ENCODE measurements at regions not wholly inside any gene's neighbourhood (a gene's known extent, or its start where the extent isn't known, plus 50 kb on each side); places are given as distances from the start of the nearest gene placed in this dataset.
A peak's percentile ranks its signal among the peaks of the same experiment; 100 is the strongest.

DNA sequence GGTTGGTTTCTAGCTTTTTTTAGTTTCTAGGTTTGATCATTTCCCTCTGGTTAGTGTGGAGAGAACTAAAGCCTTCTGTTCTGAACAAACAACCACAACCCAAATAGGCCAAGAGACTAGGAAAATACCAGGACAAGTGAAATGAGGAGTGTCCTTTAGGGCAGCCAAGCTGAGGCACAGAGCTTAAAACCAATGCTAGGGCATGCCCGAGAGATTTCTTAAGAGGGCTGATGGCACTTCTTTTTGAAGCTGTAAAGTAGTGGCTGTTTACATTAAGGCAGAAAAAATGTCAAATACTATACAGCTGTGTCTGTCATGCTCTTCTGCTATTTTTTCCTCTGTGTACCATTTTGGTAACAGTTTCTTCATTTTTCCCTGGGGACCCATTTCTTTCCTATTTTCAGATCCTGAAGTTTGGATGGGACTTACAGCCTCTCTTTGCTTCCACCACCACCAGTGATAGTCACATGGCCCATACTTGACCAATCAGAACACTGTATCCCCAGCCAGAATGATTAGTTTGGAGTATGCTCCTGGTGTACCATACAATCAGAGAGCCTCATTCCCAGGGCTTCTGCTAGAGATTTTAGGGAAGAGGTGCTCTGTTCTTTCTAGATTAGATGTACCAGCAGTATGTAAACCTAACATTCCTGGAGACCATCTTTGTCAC, 154.4 kb downstream of the BMP2 start:
- TF ChIP-seq CTCF (conservative IDR thresholded peaks at IDR 0.05) = no peak
- TF ChIP-seq ZFX (IDR thresholded peaks at IDR 0.05) = no peak
- H3K27ac ChIP-seq = no peak overlapping the region

DNA sequence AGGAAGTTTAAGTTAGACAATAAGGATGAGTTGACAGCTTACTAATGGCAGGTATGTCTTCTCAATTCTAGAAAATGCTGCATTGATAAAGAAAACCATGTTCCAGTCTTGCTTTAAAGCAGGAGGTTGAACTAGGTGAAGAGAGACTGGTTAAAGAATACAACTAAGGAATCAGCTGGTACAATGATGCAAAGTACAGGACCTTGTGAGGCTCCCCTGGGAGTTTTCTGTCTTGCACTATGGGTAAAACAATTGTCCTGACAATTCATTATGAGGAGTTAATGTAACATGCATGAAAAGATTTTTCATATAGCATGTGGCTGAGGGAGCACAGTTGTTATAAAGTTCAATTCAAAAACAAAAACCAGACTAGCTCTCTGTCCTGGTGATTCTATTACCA, 157.2 kb downstream of the BMP2 start:
- no peak overlapping the region for H3K27ac ChIP-seq
- TF ChIP-seq ZFX (IDR thresholded peaks at IDR 0.05) (no peak), CTCF (conservative IDR thresholded peaks at IDR 0.05) (no peak)

DNA sequence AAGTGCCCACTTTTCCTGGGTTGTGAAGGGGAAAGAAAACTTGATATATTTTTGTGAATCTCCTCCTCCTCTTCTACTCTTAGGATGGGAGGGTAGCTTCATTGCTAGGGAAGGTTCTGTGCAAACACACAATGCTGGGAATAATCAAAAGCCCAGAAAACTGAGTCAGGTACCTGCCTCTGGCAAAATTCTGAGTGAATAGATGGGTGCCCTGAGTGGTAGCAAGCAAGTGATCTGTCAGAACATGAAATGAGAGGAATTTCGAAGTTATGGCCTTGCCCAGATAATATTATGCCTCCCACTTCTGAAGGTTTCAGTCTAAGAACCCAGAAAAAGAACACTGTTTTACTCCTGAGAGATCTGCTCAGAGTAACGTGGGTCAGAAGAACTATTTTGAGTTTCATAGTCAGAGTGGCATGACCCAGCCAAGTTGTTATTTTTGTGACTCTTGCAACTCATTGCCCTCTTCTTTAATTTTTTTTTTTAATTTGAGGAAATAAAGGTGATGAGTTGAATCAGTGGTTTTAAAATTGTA, 158.3 kb downstream of the BMP2 start:
- H3K27ac ChIP-seq = no peak overlapping the region
- TF ChIP-seq CTCF (conservative IDR thresholded peaks at IDR 0.05) = no peak
- no peak for TF ChIP-seq ZFX (IDR thresholded peaks at IDR 0.05)

- TF ChIP-seq CTCF (conservative IDR thresholded peaks at IDR 0.05) = peak; percentile 73
- TF ChIP-seq ZFX (IDR thresholded peaks at IDR 0.05) = no peak
- no peak overlapping the region for H3K27ac ChIP-seq
Observed at GRCh38 chr20:6940048-6940447, 172.6 kb downstream of the BMP2 start.

DNA sequence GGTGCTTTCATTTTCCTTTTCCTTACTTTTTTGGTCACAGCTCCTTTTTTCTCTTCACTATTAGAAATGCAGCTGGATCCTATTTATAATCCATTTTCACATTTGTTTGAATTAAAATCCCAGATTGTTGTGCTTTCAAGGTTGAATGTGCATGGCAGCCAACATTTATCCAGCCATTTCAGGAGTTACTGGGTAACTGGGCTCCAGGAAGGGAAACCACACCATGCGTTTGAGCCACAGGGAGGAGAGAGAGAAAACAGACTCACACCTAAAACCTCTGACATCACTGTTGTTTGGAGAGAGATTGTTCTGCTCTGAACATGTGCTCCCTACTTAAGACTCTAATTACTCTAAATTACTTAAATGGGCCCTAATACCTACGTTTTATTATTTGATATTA, 173.4 kb downstream of the BMP2 start:
- no peak for TF ChIP-seq ZFX (IDR thresholded peaks at IDR 0.05)
- TF ChIP-seq CTCF (conservative IDR thresholded peaks at IDR 0.05) = no peak
- H3K27ac ChIP-seq = no peak overlapping the region

DNA sequence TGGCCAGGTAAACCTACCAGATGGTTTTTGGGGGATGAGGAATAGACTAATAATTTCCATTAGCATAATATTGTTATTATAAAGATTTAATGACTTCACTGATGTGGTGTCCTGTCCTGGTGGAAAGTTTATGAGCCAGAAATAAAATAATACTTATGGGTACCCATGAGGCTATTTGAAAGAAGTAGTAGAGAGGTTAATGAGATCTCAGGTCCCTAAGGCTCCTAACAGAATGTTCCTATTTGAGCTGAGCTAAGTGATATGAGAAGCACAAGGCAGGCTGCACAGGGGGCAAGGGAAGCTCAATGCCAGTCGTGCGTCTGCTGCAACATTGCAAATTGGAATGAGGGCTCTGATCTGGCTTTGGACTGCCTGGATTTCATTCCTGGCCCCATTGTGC, 174.1 kb downstream of the BMP2 start:
- TF ChIP-seq ZFX (IDR thresholded peaks at IDR 0.05) = no peak
- no peak for TF ChIP-seq CTCF (conservative IDR thresholded peaks at IDR 0.05)
- H3K27ac ChIP-seq = no peak overlapping the region

DNA sequence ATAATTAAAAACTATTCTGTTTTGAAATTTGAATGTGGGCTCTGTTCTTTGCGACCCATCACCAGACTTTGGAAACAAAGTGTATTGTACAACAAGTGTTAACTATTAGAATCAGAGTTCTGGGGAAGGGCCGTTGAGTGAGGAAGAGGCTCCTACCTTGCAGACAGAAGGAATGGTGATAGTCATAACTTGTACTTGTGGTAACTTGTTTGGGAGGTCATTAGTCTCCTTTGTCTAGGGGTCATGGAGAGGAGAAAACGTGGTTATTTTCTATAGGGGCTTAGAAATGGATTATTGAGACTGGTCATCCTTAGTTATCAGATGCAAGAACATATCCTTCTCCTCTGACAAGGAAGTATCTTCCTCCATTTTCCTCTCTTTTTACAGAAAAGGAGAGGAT, 174.8 kb downstream of the BMP2 start:
- TF ChIP-seq ZFX (IDR thresholded peaks at IDR 0.05) = no peak
- TF ChIP-seq CTCF (conservative IDR thresholded peaks at IDR 0.05) = no peak
- H3K27ac ChIP-seq = no peak overlapping the region
